PFSK-1 (cell line): ENCODE measurements at regions not wholly inside any gene's neighbourhood (a gene's known extent, or its start where the extent isn't known, plus 50 kb on each side); places are given as distances from the start of the nearest gene placed in this dataset.

Experiments
- FOXP2 ChIP-seq: optimal IDR thresholded peaks from 2 replicates; pipeline ENCODE3; 2011; ENCODE audit warnings: borderline replicate concordance, control low read depth, inconsistent platforms; ENCODE audit not compliant: insufficient read depth; ENCODE audit errors: extremely low read length, extremely low read depth
- POLR2AphosphoS5 ChIP-seq: IDR thresholded peaks from 2 replicates; pipeline ENCODE4 v1.6.1; 2012; ENCODE audit warnings: low read depth, mild to moderate bottlenecking, control low read depth, low read length, moderate library complexity
- SIN3A ChIP-seq: IDR thresholded peaks from 2 replicates; pipeline ENCODE4 v1.6.1; 2012; ENCODE audit warnings: mild to moderate bottlenecking, low read length, moderate library complexity, borderline replicate concordance; ENCODE audit not compliant: insufficient read depth
- TAF1 ChIP-seq: IDR thresholded peaks from 2 replicates; pipeline ENCODE4 v1.6.1; 2012; ENCODE audit warnings: low read length, control low read depth, borderline replicate concordance; ENCODE audit not compliant: insufficient read depth
- TF ChIP-seq, protein P1 (sequence below), 2 experiments: IDR thresholded peaks; 2 replicates each; pipeline versions ENCODE4 v1.6.1 to v1.8.0; 2011 to 2012; ENCODE audit warnings: low read depth in 2 of 2, low read length in 2 of 2, control low read depth in 1 of 2, inconsistent platforms in 1 of 2, mild to moderate bottlenecking in 1 of 2, moderate library complexity in 1 of 2; ENCODE audit not compliant: insufficient read depth in 1 of 2

DNA sequence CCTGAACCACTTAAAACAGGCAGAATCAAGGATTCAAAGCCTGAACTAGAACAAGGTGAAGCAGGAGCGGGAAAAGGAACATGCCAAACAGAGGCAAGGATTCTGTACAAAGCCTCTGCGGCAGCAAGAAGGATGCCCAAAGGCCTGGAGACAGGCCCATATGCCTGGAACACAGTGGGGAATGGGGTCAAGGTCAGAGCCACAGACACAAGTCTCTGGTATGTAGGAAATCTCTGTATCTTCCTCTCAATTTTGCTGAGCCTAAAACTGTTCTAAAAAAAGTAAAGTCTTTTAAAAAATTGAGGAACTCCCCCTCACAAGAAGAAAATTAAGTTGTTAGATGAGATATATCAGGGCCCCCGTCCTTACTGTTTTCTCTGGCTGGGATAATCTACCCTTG lies 175.9 kb upstream of the GHITM start:
- TF ChIP-seq POLR2AphosphoS5 (no peak), FOXP2 (no peak), SIN3A (no peak)
- TF ChIP-seq, protein P1, sequence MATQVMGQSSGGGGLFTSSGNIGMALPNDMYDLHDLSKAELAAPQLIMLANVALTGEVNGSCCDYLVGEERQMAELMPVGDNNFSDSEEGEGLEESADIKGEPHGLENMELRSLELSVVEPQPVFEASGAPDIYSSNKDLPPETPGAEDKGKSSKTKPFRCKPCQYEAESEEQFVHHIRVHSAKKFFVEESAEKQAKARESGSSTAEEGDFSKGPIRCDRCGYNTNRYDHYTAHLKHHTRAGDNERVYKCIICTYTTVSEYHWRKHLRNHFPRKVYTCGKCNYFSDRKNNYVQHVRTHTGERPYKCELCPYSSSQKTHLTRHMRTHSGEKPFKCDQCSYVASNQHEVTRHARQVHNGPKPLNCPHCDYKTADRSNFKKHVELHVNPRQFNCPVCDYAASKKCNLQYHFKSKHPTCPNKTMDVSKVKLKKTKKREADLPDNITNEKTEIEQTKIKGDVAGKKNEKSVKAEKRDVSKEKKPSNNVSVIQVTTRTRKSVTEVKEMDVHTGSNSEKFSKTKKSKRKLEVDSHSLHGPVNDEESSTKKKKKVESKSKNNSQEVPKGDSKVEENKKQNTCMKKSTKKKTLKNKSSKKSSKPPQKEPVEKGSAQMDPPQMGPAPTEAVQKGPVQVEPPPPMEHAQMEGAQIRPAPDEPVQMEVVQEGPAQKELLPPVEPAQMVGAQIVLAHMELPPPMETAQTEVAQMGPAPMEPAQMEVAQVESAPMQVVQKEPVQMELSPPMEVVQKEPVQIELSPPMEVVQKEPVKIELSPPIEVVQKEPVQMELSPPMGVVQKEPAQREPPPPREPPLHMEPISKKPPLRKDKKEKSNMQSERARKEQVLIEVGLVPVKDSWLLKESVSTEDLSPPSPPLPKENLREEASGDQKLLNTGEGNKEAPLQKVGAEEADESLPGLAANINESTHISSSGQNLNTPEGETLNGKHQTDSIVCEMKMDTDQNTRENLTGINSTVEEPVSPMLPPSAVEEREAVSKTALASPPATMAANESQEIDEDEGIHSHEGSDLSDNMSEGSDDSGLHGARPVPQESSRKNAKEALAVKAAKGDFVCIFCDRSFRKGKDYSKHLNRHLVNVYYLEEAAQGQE (IDR thresholded peaks at IDR 0.05; ENCODE audit: insufficient read depth in 1 of 2, low read depth in 2 of 2, low read length in 2 of 2) = no peak

DNA sequence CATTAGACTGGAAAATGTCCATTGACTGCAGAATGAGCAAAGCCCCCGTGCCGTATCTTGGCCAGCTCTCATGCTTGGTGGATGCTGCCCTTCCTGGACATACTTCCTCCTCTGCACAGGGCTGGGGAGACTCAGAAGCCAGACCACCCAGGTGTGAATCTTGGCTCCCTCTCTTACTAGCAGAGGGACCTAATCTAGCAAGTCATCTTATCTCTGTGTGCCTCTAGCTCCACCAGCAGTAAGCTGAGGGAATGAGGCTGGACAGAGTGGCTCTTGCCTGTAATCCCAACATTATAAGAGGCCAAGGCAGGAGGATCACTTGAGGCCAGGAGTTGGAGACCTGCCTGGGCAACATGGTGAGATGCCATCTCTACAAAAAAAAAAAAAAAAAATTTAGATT lies 173.8 kb upstream of the GHITM start:
- TF ChIP-seq, protein P1 (IDR thresholded peaks at IDR 0.05; ENCODE audit: insufficient read depth in 1 of 2, low read depth in 2 of 2, low read length in 2 of 2) = no peak
- TF ChIP-seq SIN3A (no peak), POLR2AphosphoS5 (no peak), TAF1 (no peak), FOXP2 (no peak)

DNA sequence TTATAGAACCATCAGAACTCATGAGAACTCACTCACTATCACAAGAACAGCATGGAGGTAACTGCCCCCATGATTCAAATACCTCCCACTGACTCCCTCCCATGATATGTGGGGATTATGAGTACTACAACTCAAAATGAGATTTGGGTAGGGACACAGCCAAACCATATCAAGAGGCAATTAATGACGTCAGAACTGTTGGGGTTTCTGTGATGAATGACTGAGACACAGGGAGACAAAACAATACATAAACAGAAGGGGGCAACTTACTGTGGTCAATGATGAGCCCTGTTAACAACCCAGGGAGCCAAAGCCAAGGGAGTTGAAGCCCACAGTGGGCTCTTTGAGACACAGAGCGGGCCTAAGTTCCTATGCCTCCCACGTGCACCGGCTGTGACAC lies 171.3 kb upstream of the GHITM start:
- TF ChIP-seq TAF1 = no peak
- no peak for TF ChIP-seq SIN3A
- TF ChIP-seq FOXP2 = no peak
- TF ChIP-seq, protein P1 (IDR thresholded peaks at IDR 0.05; ENCODE audit: insufficient read depth in 1 of 2, low read depth in 2 of 2, low read length in 2 of 2) = no peak
- no peak for TF ChIP-seq POLR2AphosphoS5

DNA sequence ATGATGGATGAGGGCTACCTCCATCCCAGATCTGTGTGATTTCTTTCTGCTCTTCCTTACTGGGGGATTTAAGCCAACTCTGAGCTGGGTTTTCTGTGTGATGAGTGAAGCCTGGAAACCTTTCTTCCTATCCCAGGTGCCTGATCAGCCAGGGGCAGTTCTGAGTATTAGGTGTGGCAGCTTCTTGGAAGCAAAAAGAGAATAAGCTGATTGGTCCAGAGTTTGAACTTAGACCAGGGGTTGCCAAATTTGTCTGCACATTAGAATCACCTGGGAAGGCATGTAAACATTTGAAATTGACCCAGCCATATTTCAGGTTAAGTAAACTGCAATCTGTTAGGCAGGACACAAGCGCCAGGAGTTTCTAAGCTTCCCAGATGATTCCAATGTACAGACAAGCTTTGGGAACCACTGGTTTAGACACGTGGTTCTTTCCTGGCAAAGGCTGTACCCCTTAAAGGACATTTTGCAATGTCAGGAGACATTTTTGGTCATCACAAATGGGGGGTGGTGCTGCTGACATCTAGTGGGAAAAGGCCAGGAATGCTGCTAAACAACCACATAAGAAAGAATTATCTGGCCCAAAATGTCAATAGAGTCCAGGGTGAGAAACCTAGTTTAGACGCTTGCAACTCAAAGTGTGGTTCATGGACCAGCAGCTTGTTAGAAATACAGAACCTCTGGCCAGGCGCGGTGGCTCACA lies 160.5 kb upstream of the GHITM start:
- TF ChIP-seq POLR2AphosphoS5 = no peak
- TF ChIP-seq, protein P1 (IDR thresholded peaks at IDR 0.05; ENCODE audit: insufficient read depth in 1 of 2, low read depth in 2 of 2, low read length in 2 of 2) = no peak
- no peak for TF ChIP-seq FOXP2
- no peak for TF ChIP-seq SIN3A
- TF ChIP-seq TAF1 = no peak

DNA sequence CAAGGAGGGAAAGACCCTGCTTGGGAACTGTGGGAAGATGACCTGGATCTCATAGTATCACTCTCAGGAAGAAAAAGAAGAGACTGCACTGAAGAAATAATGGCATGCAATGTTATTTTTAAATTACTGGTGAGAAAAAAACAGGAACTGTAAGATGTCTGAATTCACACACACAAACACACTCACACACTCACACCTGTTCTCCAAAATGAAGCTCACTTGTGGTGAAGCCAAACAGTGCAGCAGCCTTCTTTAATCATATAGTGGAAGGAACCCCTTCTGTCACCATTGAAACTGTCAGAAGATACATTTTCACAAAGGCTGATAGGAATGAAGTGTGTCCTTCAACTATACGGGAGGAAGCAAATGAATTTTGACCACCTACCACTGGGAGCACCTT lies 156.5 kb upstream of the GHITM start:
- TF ChIP-seq, protein P1 (IDR thresholded peaks at IDR 0.05; ENCODE audit: insufficient read depth in 1 of 2, low read depth in 2 of 2, low read length in 2 of 2) = no peak
- TF ChIP-seq FOXP2 (no peak), POLR2AphosphoS5 (no peak), SIN3A (no peak), TAF1 (no peak)
